T-helper 1 cell (primary cell): ENCODE measurements at regions not wholly inside any gene's neighbourhood (a gene's known extent, or its start where the extent isn't known, plus 50 kb on each side); places are given as distances from the start of the nearest gene placed in this dataset.

Experiments used
- DNase-seq, 5 donors: peaks; one replicate each; pipeline ENCODE4 v3.0.0-alpha.2; 2012 to 2020

- no peak for DNase-seq
Measured at GRCh38 chr6:105964979-105965760, 121.0 kb upstream of the PRDM1 start.

GRCh38 chr6:105954148-105954547 lies 132.0 kb upstream of the PRDM1 start:
- no peak for DNase-seq

- no peak for DNase-seq
Measured at GRCh38 chr6:105952772-105953690, 133.1 kb upstream of the PRDM1 start.

GRCh38 chr6:105952326-105952725 lies 133.8 kb upstream of the PRDM1 start:
- no peak for DNase-seq

- DNase-seq = no peak
Measured at GRCh38 chr6:105951322-105951721, 134.8 kb upstream of the PRDM1 start.

GRCh38 chr6:105949869-105950268 lies 136.3 kb upstream of the PRDM1 start:
- no peak for DNase-seq

- DNase-seq = no peak
Measured at GRCh38 chr6:105943514-105943913, 142.6 kb upstream of the PRDM1 start.

GRCh38 chr6:105941621-105942412 lies 144.3 kb upstream of the PRDM1 start:
- no peak for DNase-seq

- no peak for DNase-seq
Measured at GRCh38 chr6:105940990-105941389, 145.1 kb upstream of the PRDM1 start.

GRCh38 chr6:105936972-105937371 lies 149.2 kb upstream of the PRDM1 start:
- no peak for DNase-seq

GRCh38 chr6:105935416-105935815 lies 150.7 kb upstream of the PRDM1 start:
- DNase-seq = no peak

GRCh38 chr6:105934708-105935107 lies 151.4 kb upstream of the PRDM1 start:
- no peak for DNase-seq

- no peak for DNase-seq
Measured at GRCh38 chr6:105932440-105932839, 153.7 kb upstream of the PRDM1 start.

GRCh38 chr6:105929626-105930025 lies 156.5 kb upstream of the PRDM1 start:
- DNase-seq = no peak

- DNase-seq = no peak
Measured at GRCh38 chr6:105926318-105926717, 159.8 kb upstream of the PRDM1 start.

GRCh38 chr6:105925706-105926105 lies 160.4 kb upstream of the PRDM1 start:
- no peak for DNase-seq

GRCh38 chr6:105921781-105922180 lies 164.4 kb upstream of the PRDM1 start:
- DNase-seq = no peak

GRCh38 chr6:105920071-105920470 lies 166.1 kb upstream of the PRDM1 start:
- DNase-seq = peak in 1 of 5 donors; percentile 77

GRCh38 chr6:105917038-105917695 lies 169.0 kb upstream of the PRDM1 start:
- DNase-seq = no peak

GRCh38 chr6:105911106-105911629 lies 175.0 kb upstream of the PRDM1 start:
- DNase-seq = no peak

- DNase-seq = no peak
Measured at GRCh38 chr6:105909106-105909505, 177.0 kb upstream of the PRDM1 start.

- DNase-seq = no peak
Measured at GRCh38 chr6:105907991-105908390, 178.1 kb upstream of the PRDM1 start.
